ENCODE measurements at regions not wholly inside any gene's neighbourhood (a gene's known extent, or its start where the extent isn't known, plus 50 kb on each side); places are given as distances from the start of the nearest gene placed in this dataset.

GRCh38 chr10:108141064-108141463 lies 976.6 kb upstream of the SORCS1 start:
- DNase-seq: no peak

GRCh38 chr10:108132303-108132702 lies 967.8 kb upstream of the SORCS1 start:
- DNase-seq: no peak

GRCh38 chr10:108130575-108130974 lies 966.1 kb upstream of the SORCS1 start:
- DNase-seq: no peak

- DNase-seq: no peak
Measured at GRCh38 chr10:108112218-108112617, 947.7 kb upstream of the SORCS1 start.

- DNase-seq: no peak
Measured at GRCh38 chr10:108104551-108105156, 940.1 kb upstream of the SORCS1 start.

- DNase-seq: no peak
Measured at GRCh38 chr10:108097258-108097657, 932.8 kb upstream of the SORCS1 start.

- DNase-seq: no peak
Measured at GRCh38 chr10:108095932-108096925, 931.7 kb upstream of the SORCS1 start.

GRCh38 chr10:108090476-108091215 lies 926.1 kb upstream of the SORCS1 start:
- no peak for DNase-seq

- DNase-seq: no peak
Measured at GRCh38 chr10:108086502-108086901, 922.0 kb upstream of the SORCS1 start.

- no peak for DNase-seq
Measured at GRCh38 chr10:108082596-108082995, 918.1 kb upstream of the SORCS1 start.

- DNase-seq: no peak
Measured at GRCh38 chr10:108078263-108078662, 913.8 kb upstream of the SORCS1 start.

GRCh38 chr10:108072466-108072865 lies 908.0 kb upstream of the SORCS1 start:
- no peak for DNase-seq

GRCh38 chr10:108070789-108071188 lies 906.3 kb upstream of the SORCS1 start:
- DNase-seq: no peak

- no peak for DNase-seq
Measured at GRCh38 chr10:108069096-108069495, 904.6 kb upstream of the SORCS1 start.

GRCh38 chr10:108064746-108065260 lies 900.3 kb upstream of the SORCS1 start:
- DNase-seq: no peak

- DNase-seq: no peak
Measured at GRCh38 chr10:108060246-108060645, 895.7 kb upstream of the SORCS1 start.

GRCh38 chr10:108055506-108055905 lies 891.0 kb upstream of the SORCS1 start:
- DNase-seq: no peak

GRCh38 chr10:108052981-108053380 lies 888.5 kb upstream of the SORCS1 start:
- DNase-seq: no peak

- no peak for DNase-seq
Measured at GRCh38 chr10:108051218-108051617, 886.7 kb upstream of the SORCS1 start.

- no peak for DNase-seq
Measured at GRCh38 chr10:108050626-108051025, 886.1 kb upstream of the SORCS1 start.

- no peak for DNase-seq
Measured at GRCh38 chr10:108049668-108050067, 885.2 kb upstream of the SORCS1 start.

GRCh38 chr10:108048898-108049297 lies 884.4 kb upstream of the SORCS1 start:
- no peak for DNase-seq

Data from islet precursor cell (in vitro differentiated cells).